Endothelial cell of umbilical vein (primary cell): ENCODE measurements at regions not wholly inside any gene's neighbourhood (a gene's known extent, or its start where the extent isn't known, plus 50 kb on each side); places are given as distances from the start of the nearest gene placed in this dataset.

ENCODE experiments used
- BruUV-seq: library from RNA; stranded (reverse); fragments of 400-500 nt; replicated peaks from 2 replicates; lab custom pipeline; 2021; lab: Mats Ljungman, UMichigan
- CTCF ChIA-PET: fragments of 300-600, 350-600 bp; sonication (Branson Sonifier 250); formaldehyde crosslinking; loops from one replicate; lab custom pipeline; 2021; ENCODE audit warnings: antibody characterized with exemption, inconsistent platforms; lab: Charles Lee
- POLR2A ChIA-PET: fragments of 300-600, 350-600 bp; sonication (Branson Sonifier 250); formaldehyde crosslinking; loops from one replicate; lab custom pipeline; 2021; ENCODE audit warnings: antibody characterized with exemption, inconsistent platforms; lab: Charles Lee
- DNase-seq: peaks from one replicate; pipeline ENCODE4 v3.0.0-alpha.2; 2011; ENCODE audit warnings: low read depth, low spot score
- FAIRE-seq: peaks from 2 replicates; lab custom pipeline; 2011; peaks lifted over from hg19 to GRCh38; lab: Jason Lieb, UNC
- H2AFZ ChIP-seq: 2 replicates; pipeline ENCODE4 v1.6.0; 2012; ENCODE audit warnings: low read depth, low read length, control low read depth, inconsistent platforms
- H3K27ac ChIP-seq: 2 replicates; pipeline ENCODE4 v1.5.1; 2011; ENCODE audit warnings: low read depth, mild to moderate bottlenecking, control low read depth, low read length, moderate library complexity; ENCODE audit not compliant: insufficient read depth
- H3K27me3 ChIP-seq, 2 experiments: 2 replicates each; pipeline versions ENCODE4 v1.6.0 to v1.6.1; 2011; ENCODE audit warnings: low read length in 2 of 2, mixed read lengths in 1 of 2; ENCODE audit not compliant: control insufficient read depth in 2 of 2, insufficient read depth in 2 of 2
- H3K36me3 ChIP-seq, 2 experiments: 2 replicates in 1 of 2; 3 replicates in 1 of 2; pipeline ENCODE4 v1.5.1; 2011; ENCODE audit warnings: low read length in 2 of 2, mild to moderate bottlenecking in 1 of 2, moderate library complexity in 1 of 2; ENCODE audit not compliant: control insufficient read depth in 2 of 2, insufficient read depth in 2 of 2; ENCODE audit errors: extremely low read depth in 1 of 2
- H3K4me1 ChIP-seq: 3 replicates; pipeline ENCODE4 v1.5.1; 2011; ENCODE audit warnings: mild to moderate bottlenecking, low read length; ENCODE audit not compliant: control insufficient read depth, insufficient read depth; ENCODE audit errors: extremely low read depth
- H3K4me2 ChIP-seq: 2 replicates; pipeline ENCODE4 v1.6.1; 2011; ENCODE audit warnings: low read length, control low read depth, mixed read lengths; ENCODE audit not compliant: insufficient read depth
- H3K4me3 ChIP-seq, 3 experiments: fragments of 200-600 bp in 1 of 3; sonication (generic), shearing (Covaris generic) in 1 of 3; replicated peaks in 1 of 3; 2 replicates each; pipeline ENCODE4 v1.5.1; 2011 to 2016; ENCODE audit warnings: control low read depth in 3 of 3, low read length in 3 of 3, mild to moderate bottlenecking in 2 of 3, inconsistent platforms in 1 of 3, low read depth in 1 of 3, moderate library complexity in 1 of 3; ENCODE audit not compliant: insufficient read depth in 1 of 3
- H3K79me2 ChIP-seq: 2 replicates; pipeline ENCODE4 v1.6.0; 2012; ENCODE audit warnings: low read length, inconsistent platforms; ENCODE audit not compliant: control insufficient read depth, insufficient read depth
- H3K9ac ChIP-seq: replicated peaks from 2 replicates; pipeline ENCODE3; 2011; ENCODE audit warnings: low read length, control low read depth; ENCODE audit not compliant: insufficient read depth; ENCODE audit errors: extremely low read depth
- H3K9me1 ChIP-seq: replicated peaks from 3 replicates; pipeline ENCODE4 v1.6.0; 2011; ENCODE audit warnings: mild to moderate bottlenecking, low read length; ENCODE audit not compliant: control insufficient read depth, insufficient read depth; ENCODE audit errors: extremely low read depth
- H3K9me3 ChIP-seq: replicated peaks from 2 replicates; pipeline ENCODE4 v1.5.1; 2012; ENCODE audit warnings: low read length, inconsistent platforms; ENCODE audit not compliant: control insufficient read depth, insufficient read depth
- H4K20me1 ChIP-seq: replicated peaks from 2 replicates; pipeline ENCODE3; 2011; ENCODE audit warnings: mild to moderate bottlenecking, low read length; ENCODE audit not compliant: control insufficient read depth, insufficient read depth; ENCODE audit errors: extremely low read depth
- CTCF ChIP-seq, 2 donors: IDR thresholded peaks; 1 replicate in 1 of 2; 2 replicates in 1 of 2; pipeline ENCODE4 v1.5.1; 2011; ENCODE audit warnings: low read length in 2 of 2, mild to moderate bottlenecking in 2 of 2, moderate library complexity in 2 of 2, control low read depth in 1 of 2, inconsistent platforms in 1 of 2, low read depth in 1 of 2; ENCODE audit not compliant: insufficient read depth in 1 of 2; ENCODE audit errors: extremely low read depth in 1 of 2
- EZH2 ChIP-seq: IDR thresholded peaks from 2 replicates; pipeline ENCODE4 v1.6.1; 2012; ENCODE audit warnings: borderline replicate concordance, low read depth, mild to moderate bottlenecking, moderate library complexity, low read length, inconsistent platforms; ENCODE audit not compliant: severe bottlenecking
- FOS ChIP-seq: IDR thresholded peaks from 2 replicates; pipeline ENCODE4 v1.6.1; 2011; ENCODE audit warnings: mild to moderate bottlenecking, low read length, moderate library complexity, borderline replicate concordance; ENCODE audit not compliant: insufficient read depth
- GATA2 ChIP-seq: IDR thresholded peaks from 2 replicates; pipeline ENCODE4 v1.7.0; 2011; ENCODE audit warnings: low read depth, mild to moderate bottlenecking, moderate library complexity, mixed read lengths, low read length; ENCODE audit not compliant: insufficient read length, insufficient read depth
- JUN ChIP-seq: IDR thresholded peaks from 2 replicates; pipeline ENCODE4 v1.6.1; 2011; ENCODE audit warnings: borderline replicate concordance, low read depth; ENCODE audit not compliant: insufficient read length, insufficient read depth
- MAX ChIP-seq: IDR thresholded peaks from 2 replicates; pipeline ENCODE4 v1.6.1; 2011; ENCODE audit not compliant: insufficient read depth, insufficient read length
- POLR2A ChIP-seq: IDR thresholded peaks from 2 replicates; pipeline ENCODE4 v1.6.1; 2012; ENCODE audit warnings: low read depth, mild to moderate bottlenecking, control low read depth, low read length
- POLR2AphosphoS5 ChIP-seq: IDR thresholded peaks from 2 replicates; pipeline ENCODE4 v1.6.1; 2012; ENCODE audit warnings: low read depth, mild to moderate bottlenecking, control low read depth, low read length, moderate library complexity; ENCODE audit not compliant: insufficient read depth
- dilution Hi-C: fragments of 300-500 bp; cut with MboI; formaldehyde crosslinking; loops from one replicate; pipeline ENCODE4 v1.15.0; 2019; ENCODE audit warnings: low sequenced_read_pairs; ENCODE audit not compliant: extremely low pct_ligation_motif_present
- intact Hi-C: fragments of 100-400 bp; cut with micrococcal nuclease; formaldehyde crosslinking; loops from one replicate; pipeline ENCODE4 v1.10.0; 2022

- Histone ChIP-seq H3K79me2 (no peaks in the 10 kb centered on the region), H3K4me1 (no peaks in the 10 kb centered on the region), H2AFZ (no peak overlapping the region), H3K4me3 (no peak overlapping the region), H4K20me1 (no peaks in the 10 kb centered on the region), H3K9ac (no peak overlapping the region), H3K27ac (no peak overlapping the region), H3K36me3 (no peaks in the 10 kb centered on the region), H3K9me1 (no peaks in the 10 kb centered on the region), H3K4me2 (no peak overlapping the region), H3K27me3 (no peaks in the 10 kb centered on the region), H3K9me3 (no peaks in the 10 kb centered on the region)
- dilution Hi-C loops (no loop called here), intact Hi-C loops (no loop called here)
- DNase-seq (no peak), FAIRE-seq (no peak)
- CTCF ChIA-PET, result no interaction called here
- BruUV-seq, result no TSS peak
- TF ChIP-seq GATA2 (no peak), FOS (no peak), CTCF (IDR thresholded peaks at IDR 0.05; ENCODE audit: extremely low read depth in 1 of 2, insufficient read depth in 1 of 2, low read depth in 1 of 2, low read length in 2 of 2) (no peak), JUN (no peak), POLR2AphosphoS5 (no peak), POLR2A (no peak), MAX (no peak), EZH2 (no peak)
- POLR2A ChIA-PET, result no interaction called here
Measured at GRCh38 chrX:150310417-150310816, 52.7 kb upstream of the MAMLD1 start.
